Breast epithelium (tissue), 3 donors: ENCODE measurements at regions not wholly inside any gene's neighbourhood (a gene's known extent, or its start where the extent isn't known, plus 50 kb on each side); places are given as distances from the start of the nearest gene placed in this dataset.

ENCODE experiments used
- POLR2A ChIP-seq: fragments of 450-650 bp; IDR thresholded peaks from one replicate; pipeline ENCODE4 v1.6.1; 2016; ENCODE audit warnings: antibody characterized with exemption, mild to moderate bottlenecking, moderate library complexity
- POLR2AphosphoS5 ChIP-seq, 3 donors: sonication (generic); formaldehyde crosslinking; IDR thresholded peaks; one replicate each; pipeline ENCODE4 v1.6.1; 2017; ENCODE audit warnings: antibody characterized with exemption in 3 of 3
- TF ChIP-seq, protein P1 (sequence below), 3 donors: fragments of 450-650 bp; IDR thresholded peaks; one replicate each; pipeline ENCODE4 v1.5.1; 2016 to 2017; ENCODE audit warnings: antibody characterized with exemption in 3 of 3, mild to moderate bottlenecking in 3 of 3, moderate library complexity in 3 of 3

- TF ChIP-seq, protein P1, sequence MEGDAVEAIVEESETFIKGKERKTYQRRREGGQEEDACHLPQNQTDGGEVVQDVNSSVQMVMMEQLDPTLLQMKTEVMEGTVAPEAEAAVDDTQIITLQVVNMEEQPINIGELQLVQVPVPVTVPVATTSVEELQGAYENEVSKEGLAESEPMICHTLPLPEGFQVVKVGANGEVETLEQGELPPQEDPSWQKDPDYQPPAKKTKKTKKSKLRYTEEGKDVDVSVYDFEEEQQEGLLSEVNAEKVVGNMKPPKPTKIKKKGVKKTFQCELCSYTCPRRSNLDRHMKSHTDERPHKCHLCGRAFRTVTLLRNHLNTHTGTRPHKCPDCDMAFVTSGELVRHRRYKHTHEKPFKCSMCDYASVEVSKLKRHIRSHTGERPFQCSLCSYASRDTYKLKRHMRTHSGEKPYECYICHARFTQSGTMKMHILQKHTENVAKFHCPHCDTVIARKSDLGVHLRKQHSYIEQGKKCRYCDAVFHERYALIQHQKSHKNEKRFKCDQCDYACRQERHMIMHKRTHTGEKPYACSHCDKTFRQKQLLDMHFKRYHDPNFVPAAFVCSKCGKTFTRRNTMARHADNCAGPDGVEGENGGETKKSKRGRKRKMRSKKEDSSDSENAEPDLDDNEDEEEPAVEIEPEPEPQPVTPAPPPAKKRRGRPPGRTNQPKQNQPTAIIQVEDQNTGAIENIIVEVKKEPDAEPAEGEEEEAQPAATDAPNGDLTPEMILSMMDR (IDR thresholded peaks at IDR 0.05), result no peak
- TF ChIP-seq POLR2AphosphoS5 (IDR thresholded peaks at IDR 0.05), result no peak
- TF ChIP-seq POLR2A, result no peak
Observed at GRCh38 chr21:19321688-19322087, 918.1 kb upstream of the TMPRSS15 start.
